ENCODE measurements at regions not wholly inside any gene's neighbourhood (a gene's known extent, or its start where the extent isn't known, plus 50 kb on each side); places are given as distances from the start of the nearest gene placed in this dataset.

DNA sequence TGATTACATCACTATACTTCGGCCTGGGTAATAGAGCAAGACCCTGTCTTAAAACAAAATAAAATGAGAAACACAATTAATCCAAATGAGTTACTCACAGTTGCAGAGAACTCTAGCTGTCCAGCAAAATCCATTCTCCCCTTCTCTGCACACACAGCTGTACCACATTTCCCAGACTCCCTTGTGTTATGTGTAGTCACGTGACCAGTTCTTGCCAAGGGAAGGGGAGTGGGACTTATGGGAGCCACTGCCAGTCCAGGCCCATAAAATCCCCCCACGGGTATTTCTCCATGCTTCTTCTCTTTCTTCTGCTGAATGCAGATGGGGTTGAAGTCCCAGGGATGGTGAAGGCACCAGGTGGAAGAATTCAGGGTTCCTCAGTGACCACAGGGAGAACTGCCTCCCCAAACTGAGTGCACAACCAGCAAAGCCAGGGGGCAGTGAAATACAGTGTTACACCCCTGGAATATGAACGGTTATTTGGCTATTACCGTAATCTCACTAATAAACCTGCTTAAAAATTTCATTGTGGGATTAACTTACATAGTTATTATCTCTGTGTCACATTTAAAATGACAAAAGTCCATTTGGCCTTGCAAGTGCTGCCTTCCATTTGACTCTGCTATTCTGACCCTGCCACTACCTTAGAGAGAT lies 85.6 kb upstream of the FMN2 start:
- TF ChIP-seq, protein P1, sequence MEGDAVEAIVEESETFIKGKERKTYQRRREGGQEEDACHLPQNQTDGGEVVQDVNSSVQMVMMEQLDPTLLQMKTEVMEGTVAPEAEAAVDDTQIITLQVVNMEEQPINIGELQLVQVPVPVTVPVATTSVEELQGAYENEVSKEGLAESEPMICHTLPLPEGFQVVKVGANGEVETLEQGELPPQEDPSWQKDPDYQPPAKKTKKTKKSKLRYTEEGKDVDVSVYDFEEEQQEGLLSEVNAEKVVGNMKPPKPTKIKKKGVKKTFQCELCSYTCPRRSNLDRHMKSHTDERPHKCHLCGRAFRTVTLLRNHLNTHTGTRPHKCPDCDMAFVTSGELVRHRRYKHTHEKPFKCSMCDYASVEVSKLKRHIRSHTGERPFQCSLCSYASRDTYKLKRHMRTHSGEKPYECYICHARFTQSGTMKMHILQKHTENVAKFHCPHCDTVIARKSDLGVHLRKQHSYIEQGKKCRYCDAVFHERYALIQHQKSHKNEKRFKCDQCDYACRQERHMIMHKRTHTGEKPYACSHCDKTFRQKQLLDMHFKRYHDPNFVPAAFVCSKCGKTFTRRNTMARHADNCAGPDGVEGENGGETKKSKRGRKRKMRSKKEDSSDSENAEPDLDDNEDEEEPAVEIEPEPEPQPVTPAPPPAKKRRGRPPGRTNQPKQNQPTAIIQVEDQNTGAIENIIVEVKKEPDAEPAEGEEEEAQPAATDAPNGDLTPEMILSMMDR (IDR thresholded peaks at IDR 0.05): no peak
- no peak for TF ChIP-seq POLR2A (IDR thresholded peaks at IDR 0.05)

Data from esophagus squamous epithelium (tissue), 4 donors.